A673 (cell line): ENCODE measurements at regions not wholly inside any gene's neighbourhood (a gene's known extent, or its start where the extent isn't known, plus 50 kb on each side); places are given as distances from the start of the nearest gene placed in this dataset.

Experiments
- EZH2 ChIP-seq: fragments of 200-600 bp; sonication (generic); IDR thresholded peaks from 2 replicates; pipeline ENCODE4 v1.6.1; 2017; ENCODE audit warnings: borderline replicate concordance, low read depth, mild to moderate bottlenecking, mixed read lengths, antibody characterized with exemption, low read length; ENCODE audit not compliant: poor library complexity, severe bottlenecking
- TF ChIP-seq, protein P1 (sequence below): fragments of 300-800, 200-600 bp; sonication (generic); conservative IDR thresholded peaks from 2 replicates; pipeline ENCODE4 v1.5.1; 2017; ENCODE audit warnings: low read depth, mild to moderate bottlenecking, antibody characterized with exemption, low read length, moderate library complexity, mixed read lengths

- TF ChIP-seq, protein P1, sequence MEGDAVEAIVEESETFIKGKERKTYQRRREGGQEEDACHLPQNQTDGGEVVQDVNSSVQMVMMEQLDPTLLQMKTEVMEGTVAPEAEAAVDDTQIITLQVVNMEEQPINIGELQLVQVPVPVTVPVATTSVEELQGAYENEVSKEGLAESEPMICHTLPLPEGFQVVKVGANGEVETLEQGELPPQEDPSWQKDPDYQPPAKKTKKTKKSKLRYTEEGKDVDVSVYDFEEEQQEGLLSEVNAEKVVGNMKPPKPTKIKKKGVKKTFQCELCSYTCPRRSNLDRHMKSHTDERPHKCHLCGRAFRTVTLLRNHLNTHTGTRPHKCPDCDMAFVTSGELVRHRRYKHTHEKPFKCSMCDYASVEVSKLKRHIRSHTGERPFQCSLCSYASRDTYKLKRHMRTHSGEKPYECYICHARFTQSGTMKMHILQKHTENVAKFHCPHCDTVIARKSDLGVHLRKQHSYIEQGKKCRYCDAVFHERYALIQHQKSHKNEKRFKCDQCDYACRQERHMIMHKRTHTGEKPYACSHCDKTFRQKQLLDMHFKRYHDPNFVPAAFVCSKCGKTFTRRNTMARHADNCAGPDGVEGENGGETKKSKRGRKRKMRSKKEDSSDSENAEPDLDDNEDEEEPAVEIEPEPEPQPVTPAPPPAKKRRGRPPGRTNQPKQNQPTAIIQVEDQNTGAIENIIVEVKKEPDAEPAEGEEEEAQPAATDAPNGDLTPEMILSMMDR, result no peak
- TF ChIP-seq EZH2, result no peak
Measured at GRCh38 chr1:164999146-164999545, 357.4 kb downstream of the LMX1A start.
